ENCODE measurements at regions not wholly inside any gene's neighbourhood (a gene's known extent, or its start where the extent isn't known, plus 50 kb on each side); places are given as distances from the start of the nearest gene placed in this dataset.
"Not testable (repeated sequence)": the region's sequence is repeated elsewhere in the genome, so short reads cannot be mapped to it uniquely, and the experiment has no call there.

GRCh38 chr5:130400091-130400490, 495.8 kb downstream of the CHSY3 start:
- no peaks in the 10 kb centered on the region for H3K36me3 ChIP-seq (ENCODE audit: low read depth)
- intact Hi-C loops (cut with DNase I, micrococcal nuclease) = no loop called here
- H3K4me3 ChIP-seq = no peak overlapping the region
- no peak for TF ChIP-seq CTCF (IDR thresholded peaks at IDR 0.05)
- no peaks in the 10 kb centered on the region for H3K9me3 ChIP-seq
- H3K4me1 ChIP-seq (ENCODE audit: low read depth) = peaks cover 6% of the 10 kb centered on the region
- DNase-seq = no peak
- ATAC-seq = peak; percentile 23

GRCh38 chr5:130398825-130399224, 494.6 kb downstream of the CHSY3 start:
- peak in 1 of 3 donors; percentile 4 for DNase-seq
- intact Hi-C loops (cut with DNase I, micrococcal nuclease) = no loop called here
- H3K4me3 ChIP-seq = no peak overlapping the region
- H3K4me1 ChIP-seq (ENCODE audit: low read depth) = peaks cover 2% of the 10 kb centered on the region
- H3K36me3 ChIP-seq (ENCODE audit: low read depth) = no peaks in the 10 kb centered on the region
- ATAC-seq = peak; percentile 70
- no peak for TF ChIP-seq CTCF (IDR thresholded peaks at IDR 0.05)
- no peaks in the 10 kb centered on the region for H3K9me3 ChIP-seq

GRCh38 chr5:130397727-130398126, 493.5 kb downstream of the CHSY3 start:
- H3K9me3 ChIP-seq; intact Hi-C loops (cut with DNase I, micrococcal nuclease); H3K36me3 ChIP-seq (ENCODE audit: low read depth); H3K4me1 ChIP-seq (ENCODE audit: low read depth); H3K4me3 ChIP-seq: not testable (repeated sequence)
- ATAC-seq (peak; percentile 66), DNase-seq (peak in 1 of 3 donors; percentile 74)

- no peak overlapping the region for H3K4me3 ChIP-seq
- peaks cover 2% of the 10 kb centered on the region for H3K4me1 ChIP-seq (ENCODE audit: low read depth)
- no peak for ATAC-seq
- no peaks in the 10 kb centered on the region for H3K36me3 ChIP-seq (ENCODE audit: low read depth)
- no peaks in the 10 kb centered on the region for H3K9me3 ChIP-seq
- no peak for TF ChIP-seq CTCF (IDR thresholded peaks at IDR 0.05)
- peak in 1 of 3 donors; percentile 4 for DNase-seq
- intact Hi-C loops (cut with DNase I, micrococcal nuclease) = no loop called here
Measured at GRCh38 chr5:130397132-130397531, 492.9 kb downstream of the CHSY3 start.

- ATAC-seq = peak; percentile 31
- H3K4me3 ChIP-seq; H3K36me3 ChIP-seq (ENCODE audit: low read depth); H3K9me3 ChIP-seq; H3K4me1 ChIP-seq (ENCODE audit: low read depth); DNase-seq; intact Hi-C loops (cut with DNase I, micrococcal nuclease): not testable (repeated sequence)
Measured at GRCh38 chr5:130391727-130392264, 487.5 kb downstream of the CHSY3 start.

- Histone ChIP-seq H3K9me3 (no peaks in the 10 kb centered on the region), H3K4me1 (ENCODE audit: low read depth) (no peaks in the 10 kb centered on the region), H3K36me3 (ENCODE audit: low read depth) (no peaks in the 10 kb centered on the region), H3K4me3 (no peak overlapping the region)
- DNase-seq (no peak), ATAC-seq (no peak)
- intact Hi-C loops (cut with DNase I, micrococcal nuclease) = no loop called here
- no peak for TF ChIP-seq CTCF (IDR thresholded peaks at IDR 0.05)
Measured at GRCh38 chr5:130386155-130386554, 481.9 kb downstream of the CHSY3 start.

- Histone ChIP-seq H3K4me3 (no peak overlapping the region), H3K4me1 (ENCODE audit: low read depth) (no peaks in the 10 kb centered on the region), H3K36me3 (ENCODE audit: low read depth) (no peaks in the 10 kb centered on the region), H3K9me3 (no peaks in the 10 kb centered on the region)
- intact Hi-C loops (cut with DNase I, micrococcal nuclease) = no loop called here
- DNase-seq (no peak), ATAC-seq (no peak)
- TF ChIP-seq CTCF (IDR thresholded peaks at IDR 0.05) = no peak
Measured at GRCh38 chr5:130385656-130386055, 481.4 kb downstream of the CHSY3 start.
